ENCODE measurements at regions not wholly inside any gene's neighbourhood (a gene's known extent, or its start where the extent isn't known, plus 50 kb on each side); places are given as distances from the start of the nearest gene placed in this dataset.

- H3K4me1 ChIP-seq (ENCODE audit: insufficient read depth, low read length, poor library complexity, severe bottlenecking) = no peaks in the 10 kb centered on the region
- H2AFZ ChIP-seq (ENCODE audit: low read length) = no peak overlapping the region
- no peaks in the 10 kb centered on the region for H3K9me3 ChIP-seq (ENCODE audit: low read length)
- no TSS peak for BruUV-seq (replicated peaks)
- no peak overlapping the region for H3K4me3 ChIP-seq (ENCODE audit: low read depth, low read length, poor library complexity, severe bottlenecking)
- H3K27ac ChIP-seq (ENCODE audit: low read depth, low read length, poor library complexity, severe bottlenecking) = no peak overlapping the region
- H4K20me1 ChIP-seq (ENCODE audit: insufficient read depth, low read length) = no peaks in the 10 kb centered on the region
- intact Hi-C loops (cut with micrococcal nuclease; ENCODE audit: unreplicated experiment) = no loop called here
- no peak for DNase-seq (ENCODE audit: low spot score)
- TF ChIP-seq CTCF (conservative IDR thresholded peaks at IDR 0.05; ENCODE audit: low read length) = no peak
- TF ChIP-seq EZH2phosphoT487 (IDR thresholded peaks at IDR 0.05; ENCODE audit: borderline replicate concordance, low read depth, low read length) = no peak
- no peaks in the 10 kb centered on the region for H3K79me2 ChIP-seq (ENCODE audit: insufficient read depth, low read depth, low read length)
- CTCF ChIA-PET (ENCODE audit: unreplicated experiment) = no interaction called here
- POLR2A ChIA-PET = no interaction called here
- H3K9me2 ChIP-seq (ENCODE audit: insufficient read depth, low read length) = no peaks in the 10 kb centered on the region
- no peaks in the 10 kb centered on the region for H3K36me3 ChIP-seq (ENCODE audit: insufficient read depth, low read length)
- H3K4me2 ChIP-seq (ENCODE audit: low read length) = no peak overlapping the region
These were observed 881.1 kb upstream of the POU3F4 start for GRCh38 chrX:82626978-82627377.

GRCh38 chrX:82627568-82627967, 880.5 kb upstream of the POU3F4 start:
- no peaks in the 10 kb centered on the region for H3K9me2 ChIP-seq (ENCODE audit: insufficient read depth, low read length)
- ChIA-PET CTCF (ENCODE audit: unreplicated experiment) (no interaction called here), POLR2A (interaction anchor here (0.5 kb wide), 1 partner anchor 85 kb away, joined by 3 read pairs; no protein-coding TSS in a partner anchor)
- no peaks in the 10 kb centered on the region for H4K20me1 ChIP-seq (ENCODE audit: insufficient read depth, low read length)
- H3K36me3 ChIP-seq (ENCODE audit: insufficient read depth, low read length) = no peaks in the 10 kb centered on the region
- H3K9me3 ChIP-seq (ENCODE audit: low read length) = no peaks in the 10 kb centered on the region
- H2AFZ ChIP-seq (ENCODE audit: low read length) = no peak overlapping the region
- intact Hi-C loops (cut with micrococcal nuclease; ENCODE audit: unreplicated experiment) = no loop called here
- H3K79me2 ChIP-seq (ENCODE audit: insufficient read depth, low read depth, low read length) = no peaks in the 10 kb centered on the region
- DNase-seq (ENCODE audit: low spot score) = no peak
- no TSS peak for BruUV-seq (replicated peaks)
- no peaks in the 10 kb centered on the region for H3K4me1 ChIP-seq (ENCODE audit: insufficient read depth, low read length, poor library complexity, severe bottlenecking)
- no peak overlapping the region for H3K4me2 ChIP-seq (ENCODE audit: low read length)
- no peak overlapping the region for H3K27ac ChIP-seq (ENCODE audit: low read depth, low read length, poor library complexity, severe bottlenecking)
- no peak overlapping the region for H3K4me3 ChIP-seq (ENCODE audit: low read depth, low read length, poor library complexity, severe bottlenecking)
- TF ChIP-seq CTCF (conservative IDR thresholded peaks at IDR 0.05; ENCODE audit: low read length) (no peak), EZH2phosphoT487 (IDR thresholded peaks at IDR 0.05; ENCODE audit: borderline replicate concordance, low read depth, low read length) (no peak)

GRCh38 chrX:82648062-82648461, 860.0 kb upstream of the POU3F4 start:
- no TSS peak for BruUV-seq (replicated peaks)
- H3K36me3 ChIP-seq (ENCODE audit: insufficient read depth, low read length) = no peaks in the 10 kb centered on the region
- H3K4me3 ChIP-seq (ENCODE audit: low read depth, low read length, poor library complexity, severe bottlenecking) = no peak overlapping the region
- no peaks in the 10 kb centered on the region for H3K4me1 ChIP-seq (ENCODE audit: insufficient read depth, low read length, poor library complexity, severe bottlenecking)
- H2AFZ ChIP-seq (ENCODE audit: low read length) = no peak overlapping the region
- TF ChIP-seq EZH2phosphoT487 (IDR thresholded peaks at IDR 0.05; ENCODE audit: borderline replicate concordance, low read depth, low read length) (no peak), CTCF (conservative IDR thresholded peaks at IDR 0.05; ENCODE audit: low read length) (no peak)
- DNase-seq (ENCODE audit: low spot score) = no peak
- H3K79me2 ChIP-seq (ENCODE audit: insufficient read depth, low read depth, low read length) = no peaks in the 10 kb centered on the region
- no peaks in the 10 kb centered on the region for H4K20me1 ChIP-seq (ENCODE audit: insufficient read depth, low read length)
- H3K9me2 ChIP-seq (ENCODE audit: insufficient read depth, low read length) = no peaks in the 10 kb centered on the region
- CTCF ChIA-PET (ENCODE audit: unreplicated experiment) = no interaction called here
- H3K4me2 ChIP-seq (ENCODE audit: low read length) = no peak overlapping the region
- no peaks in the 10 kb centered on the region for H3K9me3 ChIP-seq (ENCODE audit: low read length)
- intact Hi-C loops (cut with micrococcal nuclease; ENCODE audit: unreplicated experiment) = no loop called here
- POLR2A ChIA-PET = no interaction called here
- H3K27ac ChIP-seq (ENCODE audit: low read depth, low read length, poor library complexity, severe bottlenecking) = no peak overlapping the region
